ENCODE measurements at regions not wholly inside any gene's neighbourhood (a gene's known extent, or its start where the extent isn't known, plus 50 kb on each side); places are given as distances from the start of the nearest gene placed in this dataset.

GRCh38 chr12:60114169-60114568 lies 518.3 kb downstream of the SLC16A7 start:
- Histone ChIP-seq H3K4me2 (ENCODE audit: low read length) (no peak overlapping the region), H3K4me1 (ENCODE audit: control insufficient read depth in 1 of 2, insufficient read depth in 2 of 2, low read length in 2 of 2) (no peaks in the 10 kb centered on the region), H3K27me3 (ENCODE audit: insufficient read depth, low read length) (no peaks in the 10 kb centered on the region), H4K20me1 (ENCODE audit: insufficient read depth) (no peaks in the 10 kb centered on the region), H3K9me2 (ENCODE audit: insufficient read depth) (no peaks in the 10 kb centered on the region), H3K9ac (ENCODE audit: low read length) (no peak overlapping the region), H3K9me3 (ENCODE audit: control insufficient read depth in 1 of 2, insufficient read depth in 1 of 2, low read depth in 1 of 2, low read length in 2 of 2) (no peaks in the 10 kb centered on the region), H3K27ac (ENCODE audit: low read depth, low read length) (no peak overlapping the region), H3K79me2 (ENCODE audit: insufficient read depth, low read length) (no peaks in the 10 kb centered on the region), H3K4me3 (replicated peaks in 1 of 2; ENCODE audit: low read depth in 1 of 2, low read length in 2 of 2) (no peak overlapping the region), H3K36me3 (ENCODE audit: control insufficient read depth in 1 of 2, insufficient read depth in 2 of 2, low read length in 2 of 2) (no peaks in the 10 kb centered on the region), H2AFZ (ENCODE audit: low read depth, low read length, poor library complexity, severe bottlenecking) (no peak overlapping the region)
- ATAC-seq (no peak), DNase-seq (ENCODE audit: low read depth, low spot score) (no peak)
- ChIA-PET RAD21 (ENCODE audit: low non-redundant PET in 1 of 2, low total read pairs in 2 of 2, uncharacterized antibody in 2 of 2, unreplicated experiment in 2 of 2) (no interaction called here), CTCF (no interaction called here), POLR2A (no interaction called here)
- BruUV-seq (replicated peaks), result no TSS peak
- no peak for TF ChIP-seq EZH2 (IDR thresholded peaks at IDR 0.05)
- TF ChIP-seq CBX3 (IDR thresholded peaks at IDR 0.05; ENCODE audit: low read depth), result no peak
- no peak for TF ChIP-seq ZBTB33 (IDR thresholded peaks at IDR 0.05; ENCODE audit: extremely low read depth, insufficient replicate concordance, low read length)
- no peak for TF ChIP-seq EGR1 (IDR thresholded peaks at IDR 0.05; ENCODE audit: low read depth)
- TF ChIP-seq ELF1 (IDR thresholded peaks at IDR 0.05; ENCODE audit: borderline replicate concordance, low read depth), result no peak
- TF ChIP-seq TCF7L2 (IDR thresholded peaks at IDR 0.05; ENCODE audit: borderline replicate concordance, extremely low read depth, insufficient read depth, insufficient read length), result no peak
- no peak for TF ChIP-seq RAD21 (IDR thresholded peaks at IDR 0.05; ENCODE audit: low read depth)
- TF ChIP-seq ZNF274 (IDR thresholded peaks at IDR 0.05; ENCODE audit: low read depth, low read length), result no peak
- no peak for TF ChIP-seq REST (IDR thresholded peaks at IDR 0.05; ENCODE audit: low read depth)
- TF ChIP-seq POLR2A (IDR thresholded peaks at IDR 0.05; ENCODE audit: borderline replicate concordance, extremely low read depth, insufficient read depth, insufficient read length), result no peak
- no peak for TF ChIP-seq ATF3 (IDR thresholded peaks at IDR 0.05)
- TF ChIP-seq ZFX (IDR thresholded peaks at IDR 0.05), result no peak
- TF ChIP-seq EZH2phosphoT487 (IDR thresholded peaks at IDR 0.05; ENCODE audit: borderline replicate concordance), result no peak
- no peak for TF ChIP-seq MAX (IDR thresholded peaks at IDR 0.05)
- TF ChIP-seq SIN3A (IDR thresholded peaks at IDR 0.05; ENCODE audit: low read depth), result no peak
- TF ChIP-seq SP1 (IDR thresholded peaks at IDR 0.05; ENCODE audit: low read depth), result no peak
- no peak for TF ChIP-seq POLR2AphosphoS5 (IDR thresholded peaks at IDR 0.05; ENCODE audit: low read depth, low read length)
- TF ChIP-seq SRF (IDR thresholded peaks at IDR 0.05; ENCODE audit: low read depth), result no peak
- no peak for TF ChIP-seq YY1 (IDR thresholded peaks at IDR 0.05; ENCODE audit: extremely low read depth, insufficient replicate concordance, low read depth, low read length)
- intact Hi-C loops (cut with micrococcal nuclease), result no loop called here
